Activated CD8-positive, alpha-beta T cell treated with anti-CD3 and anti-CD28 coated beads, Interleukin-2, amount 10 ng/mL, durations not matched to agents 7 days and 5 days (primary cell): ENCODE measurements at regions not wholly inside any gene's neighbourhood (a gene's known extent, or its start where the extent isn't known, plus 50 kb on each side); places are given as distances from the start of the nearest gene placed in this dataset.
A peak's percentile ranks its signal among the peaks of the same experiment; 100 is the strongest.

Experiments
- ATAC-seq: fragments of 150-1000 bp; cut with Tn5 transposase; one replicate; pipeline ENCODE4 v1.10.0; 2021; ENCODE audit warnings: moderate library complexity
- CTCF ChIA-PET: fragments of 350-600 bp; sonication (Branson Sonifier 250); formaldehyde crosslinking; loops from one replicate; lab custom pipeline; 2021; ENCODE audit warnings: antibody characterized with exemption; lab: Charles Lee
- POLR2A ChIA-PET: fragments of 350-600 bp; sonication (Branson Sonifier 250); formaldehyde crosslinking; loops from one replicate; lab custom pipeline; 2021; ENCODE audit warnings: antibody characterized with exemption; lab: Charles Lee
- DNase-seq: peaks from one replicate; pipeline ENCODE4 v3.0.0-alpha.2; 2020
- H3K27ac Mint-ChIP-seq: one replicate; pipeline ENCODE4 v1.8.0; 2021; ENCODE audit warnings: mild to moderate bottlenecking, mixed read lengths
- H3K27me3 Mint-ChIP-seq: one replicate; pipeline ENCODE4 v1.8.0; 2021; ENCODE audit warnings: low read depth, mixed read lengths
- H3K36me3 Mint-ChIP-seq: one replicate; pipeline ENCODE4 v1.8.0; 2021; ENCODE audit warnings: low read depth, mixed read lengths
- H3K4me1 Mint-ChIP-seq: one replicate; pipeline ENCODE4 v1.8.0; 2021; ENCODE audit warnings: low read depth, mixed read lengths
- H3K4me3 Mint-ChIP-seq: one replicate; pipeline ENCODE4 v1.8.0; 2021; ENCODE audit warnings: mild to moderate bottlenecking, mixed read lengths
- H3K9me3 Mint-ChIP-seq: one replicate; pipeline ENCODE4 v1.8.0; 2022; ENCODE audit warnings: mixed read lengths; ENCODE audit not compliant: insufficient read depth

- Mint-ChIP-seq H3K27me3 (peaks cover 3% of the 10 kb centered on the region), H3K4me1 (no peaks in the 10 kb centered on the region), H3K36me3 (no peaks in the 10 kb centered on the region), H3K27ac (no peak overlapping the region), H3K9me3 (no peaks in the 10 kb centered on the region), H3K4me3 (no peak overlapping the region)
- ChIA-PET CTCF (interaction anchor here (1.2 to 1.4 kb wide), 2 partner anchors 37 to 153 kb away, joined by 3 to 4 read pairs; no protein-coding TSS in a partner anchor), POLR2A (interaction anchor here (0.7 kb wide), 1 partner anchor 83 kb away, joined by 3 read pairs; no protein-coding TSS in a partner anchor)
- no peak for DNase-seq
- no peak for ATAC-seq
Measured at GRCh38 chr3:30195352-30195751, 411.0 kb upstream of the TGFBR2 start.

- no peaks in the 10 kb centered on the region for H3K36me3 Mint-ChIP-seq
- H3K27me3 Mint-ChIP-seq = no peaks in the 10 kb centered on the region
- ATAC-seq = no peak
- no peak overlapping the region for H3K27ac Mint-ChIP-seq
- DNase-seq = no peak
- no peaks in the 10 kb centered on the region for H3K9me3 Mint-ChIP-seq
- H3K4me3 Mint-ChIP-seq = no peak overlapping the region
- ChIA-PET POLR2A (no interaction called here), CTCF (interaction anchor here (0.6 to 4.4 kb wide), 40 partner anchors 10 to 552 kb away, joined by 3 to 76 read pairs (median 6); no protein-coding TSS in a partner anchor)
- H3K4me1 Mint-ChIP-seq = no peaks in the 10 kb centered on the region
Measured at GRCh38 chr3:30198162-30198561, 408.2 kb upstream of the TGFBR2 start.

- POLR2A ChIA-PET = no interaction called here
- no peaks in the 10 kb centered on the region for H3K36me3 Mint-ChIP-seq
- peak; percentile 49 for ATAC-seq
Measured at GRCh38 chr3:30199096-30199759, 407.2 kb upstream of the TGFBR2 start.

GRCh38 chr3:30199855-30200254 lies 406.5 kb upstream of the TGFBR2 start:
- no peak for DNase-seq
- Mint-ChIP-seq H3K27me3 (no peaks in the 10 kb centered on the region), H3K9me3 (no peaks in the 10 kb centered on the region), H3K4me3 (no peak overlapping the region), H3K4me1 (no peaks in the 10 kb centered on the region), H3K27ac (no peak overlapping the region), H3K36me3 (no peaks in the 10 kb centered on the region)
- POLR2A ChIA-PET = no interaction called here
- no peak for ATAC-seq
- CTCF ChIA-PET = interaction anchor here (0.6 to 4.4 kb wide), 25 partner anchors 11 to 1284 kb away, joined by 3 to 76 read pairs (median 5); no protein-coding TSS in a partner anchor

More at GRCh38 chr3:30199096-30199759, 407.2 kb upstream of the TGFBR2 start:
- no peaks in the 10 kb centered on the region for H3K4me1 Mint-ChIP-seq
- CTCF ChIA-PET = interaction anchor here (0.6 to 4.4 kb wide), 68 partner anchors 9 to 1283 kb away, joined by 3 to 76 read pairs (median 4); no protein-coding TSS in a partner anchor
- peak; percentile 79 for DNase-seq
- no peak overlapping the region for H3K27ac Mint-ChIP-seq
- H3K27me3 Mint-ChIP-seq = no peaks in the 10 kb centered on the region
- no peaks in the 10 kb centered on the region for H3K9me3 Mint-ChIP-seq
- no peak overlapping the region for H3K4me3 Mint-ChIP-seq

- Mint-ChIP-seq H3K4me3 (no peak overlapping the region), H3K4me1 (peaks cover 6% of the 10 kb centered on the region), H3K36me3 (no peaks in the 10 kb centered on the region), H3K9me3 (no peaks in the 10 kb centered on the region), H3K27ac (no peak overlapping the region), H3K27me3 (no peaks in the 10 kb centered on the region)
- DNase-seq (no peak), ATAC-seq (no peak)
- POLR2A ChIA-PET = no interaction called here
- CTCF ChIA-PET = no interaction called here
Measured at GRCh38 chr3:30201715-30202114, 404.7 kb upstream of the TGFBR2 start.

GRCh38 chr3:30203301-30203700 lies 403.1 kb upstream of the TGFBR2 start:
- H3K9me3 Mint-ChIP-seq = no peaks in the 10 kb centered on the region
- ATAC-seq (no peak), DNase-seq (no peak)
- ChIA-PET POLR2A (no interaction called here), CTCF (interaction anchor here (1.0 kb wide), 1 partner anchor 10 kb away, joined by 3 read pairs; no protein-coding TSS in a partner anchor)
- no peak overlapping the region for H3K27ac Mint-ChIP-seq
- H3K36me3 Mint-ChIP-seq = no peaks in the 10 kb centered on the region
- no peak overlapping the region for H3K4me3 Mint-ChIP-seq
- no peaks in the 10 kb centered on the region for H3K27me3 Mint-ChIP-seq
- H3K4me1 Mint-ChIP-seq = peaks cover 7% of the 10 kb centered on the region

GRCh38 chr3:30204126-30204525 lies 402.3 kb upstream of the TGFBR2 start:
- POLR2A ChIA-PET = no interaction called here
- CTCF ChIA-PET = no interaction called here
- Mint-ChIP-seq H3K36me3 (no peaks in the 10 kb centered on the region), H3K27ac (no peak overlapping the region), H3K4me1 (peaks cover 7% of the 10 kb centered on the region), H3K4me3 (no peak overlapping the region), H3K9me3 (no peaks in the 10 kb centered on the region), H3K27me3 (no peaks in the 10 kb centered on the region)
- DNase-seq (no peak), ATAC-seq (no peak)

- ATAC-seq (no peak), DNase-seq (no peak)
- Mint-ChIP-seq H3K4me1 (peaks cover 17% of the 10 kb centered on the region), H3K9me3 (no peaks in the 10 kb centered on the region), H3K27ac (no peak overlapping the region), H3K27me3 (no peaks in the 10 kb centered on the region), H3K4me3 (no peak overlapping the region), H3K36me3 (peaks cover 2% of the 10 kb centered on the region)
- ChIA-PET CTCF (interaction anchor here (1.1 to 1.7 kb wide), 4 partner anchors 44 to 489 kb away, joined by 3 to 4 read pairs (median 3); no protein-coding TSS in a partner anchor), POLR2A (no interaction called here)
Measured at GRCh38 chr3:30206051-30206450, 400.4 kb upstream of the TGFBR2 start.

- peaks cover 34% of the 10 kb centered on the region for H3K4me1 Mint-ChIP-seq
- DNase-seq (no peak), ATAC-seq (peak; percentile 49)
- no peaks in the 10 kb centered on the region for H3K27me3 Mint-ChIP-seq
- H3K9me3 Mint-ChIP-seq = peaks cover 3% of the 10 kb centered on the region
- ChIA-PET POLR2A (interaction anchor here (0.6 kb wide), 1 partner anchor 380 kb away, joined by 3 read pairs; no protein-coding TSS in a partner anchor), CTCF (interaction anchor here (0.8 kb wide), 1 partner anchor 10 kb away, joined by 3 read pairs; no protein-coding TSS in a partner anchor)
- H3K4me3 Mint-ChIP-seq = no peak overlapping the region
- H3K27ac Mint-ChIP-seq = no peak overlapping the region
- peaks cover 17% of the 10 kb centered on the region for H3K36me3 Mint-ChIP-seq
Measured at GRCh38 chr3:30221619-30222018, 384.8 kb upstream of the TGFBR2 start.

- ATAC-seq (no peak), DNase-seq (no peak)
- no peaks in the 10 kb centered on the region for H3K27me3 Mint-ChIP-seq
- H3K4me1 Mint-ChIP-seq = peaks cover 38% of the 10 kb centered on the region
- H3K9me3 Mint-ChIP-seq = peaks cover 4% of the 10 kb centered on the region
- no peak overlapping the region for H3K27ac Mint-ChIP-seq
- no peak overlapping the region for H3K4me3 Mint-ChIP-seq
- H3K36me3 Mint-ChIP-seq = peaks cover 19% of the 10 kb centered on the region
- ChIA-PET POLR2A (no interaction called here), CTCF (interaction anchor here (1.2 kb wide), 1 partner anchor 23 kb away, joined by 3 read pairs; no protein-coding TSS in a partner anchor)
Measured at GRCh38 chr3:30222441-30222840, 384.0 kb upstream of the TGFBR2 start.

GRCh38 chr3:30225021-30225420 lies 381.4 kb upstream of the TGFBR2 start:
- H3K4me3 Mint-ChIP-seq = no peak overlapping the region
- POLR2A ChIA-PET = no interaction called here
- H3K9me3 Mint-ChIP-seq = peaks cover 7% of the 10 kb centered on the region
- H3K27me3 Mint-ChIP-seq = no peaks in the 10 kb centered on the region
- CTCF ChIA-PET = interaction anchor here (0.9 kb wide), 1 partner anchor 10 kb away, joined by 3 read pairs; no protein-coding TSS in a partner anchor
- DNase-seq = no peak
- peaks cover 24% of the 10 kb centered on the region for H3K36me3 Mint-ChIP-seq
- no peak for ATAC-seq
- H3K27ac Mint-ChIP-seq = no peak overlapping the region
- peaks cover 49% of the 10 kb centered on the region for H3K4me1 Mint-ChIP-seq

GRCh38 chr3:30226601-30227151 lies 379.7 kb upstream of the TGFBR2 start:
- ChIA-PET CTCF (interaction anchor here (1.2 kb wide), 1 partner anchor 28 kb away, joined by 3 read pairs; no protein-coding TSS in a partner anchor), POLR2A (no interaction called here)
- DNase-seq (no peak), ATAC-seq (no peak)
- H3K9me3 Mint-ChIP-seq = peaks cover 8% of the 10 kb centered on the region
- H3K27me3 Mint-ChIP-seq = no peaks in the 10 kb centered on the region
- H3K36me3 Mint-ChIP-seq = peaks cover 26% of the 10 kb centered on the region
- H3K27ac Mint-ChIP-seq = peak overlapping the region; percentile 32
- H3K4me1 Mint-ChIP-seq = peaks cover 53% of the 10 kb centered on the region
- H3K4me3 Mint-ChIP-seq = no peak overlapping the region
